ENCODE measurements at regions not wholly inside any gene's neighbourhood (a gene's known extent, or its start where the extent isn't known, plus 50 kb on each side); places are given as distances from the start of the nearest gene placed in this dataset.

GRCh38 chr6:10042280-10042679, 372.6 kb downstream of the TFAP2A start:
- H3K4me1 ChIP-seq (ENCODE audit: insufficient read depth, low read length), result no peaks in the 10 kb centered on the region
- CTCF ChIA-PET, result no interaction called here
- no peak for ATAC-seq

GRCh38 chr6:10033223-10033829, 381.5 kb downstream of the TFAP2A start:
- no peaks in the 10 kb centered on the region for H3F3A ChIP-seq (ENCODE audit: low read length, unreplicated experiment)
- H4K20me1 ChIP-seq (ENCODE audit: low read length), result no peaks in the 10 kb centered on the region
- no peaks in the 10 kb centered on the region for H3K9me2 ChIP-seq (replicated peaks; ENCODE audit: low read length)
- H3K4me1 ChIP-seq (ENCODE audit: insufficient read depth, low read length), result peaks cover 16% of the 10 kb centered on the region
- H3K27ac ChIP-seq (ENCODE audit: low read length), result no peak overlapping the region
- no peak overlapping the region for H2AFZ ChIP-seq (ENCODE audit: low read length)
- no TSS peak for BruUV-seq (replicated peaks)
- no peaks in the 10 kb centered on the region for H3K36me3 ChIP-seq (ENCODE audit: low read depth, low read length)
- CTCF ChIA-PET, result no interaction called here
- peak overlapping the region; percentile 44 for H3K4me2 ChIP-seq (ENCODE audit: low read length)
- H3K27me3 ChIP-seq (ENCODE audit: low read length), result peaks cover 14% of the 10 kb centered on the region
- ATAC-seq (no peak), DNase-seq (peak; percentile 53)
- no peaks in the 10 kb centered on the region for H3K9me3 ChIP-seq (ENCODE audit: low read length)
- TF ChIP-seq EZH2phosphoT487 (IDR thresholded peaks at IDR 0.05; ENCODE audit: borderline replicate concordance, low read length), result no peak
- no peak for TF ChIP-seq EZH2 (IDR thresholded peaks at IDR 0.05; ENCODE audit: low read length, unreplicated experiment)
- no peak for TF ChIP-seq CTCF (conservative IDR thresholded peaks at IDR 0.05; ENCODE audit: low read depth, low read length)
- H3K9ac ChIP-seq (ENCODE audit: low read length), result no peak overlapping the region
- H3K4me3 ChIP-seq (ENCODE audit: low read length), result peak overlapping the region; percentile 3; the same call in 1 of the 2 replicates
- no peaks in the 10 kb centered on the region for H3K79me2 ChIP-seq (ENCODE audit: low read length)
- POLR2A ChIA-PET (ENCODE audit: unreplicated experiment), result interaction anchor here (0.7 kb wide), 1 partner anchor 9 kb away, joined by 8 read pairs; no protein-coding TSS in a partner anchor
- intact Hi-C loops (cut with micrococcal nuclease), result loop anchor here (5.0 kb wide), 1 partner anchor 379 kb away; no protein-coding TSS in a partner anchor

More at GRCh38 chr6:10042280-10042679, 372.6 kb downstream of the TFAP2A start:
- BruUV-seq (replicated peaks), result no TSS peak
- H3F3A ChIP-seq (ENCODE audit: low read length, unreplicated experiment), result no peaks in the 10 kb centered on the region
- DNase-seq, result no peak
- H3K9ac ChIP-seq (ENCODE audit: low read length), result no peak overlapping the region
- H3K4me3 ChIP-seq (ENCODE audit: low read length), result no peak overlapping the region
- no peak for TF ChIP-seq CTCF (conservative IDR thresholded peaks at IDR 0.05; ENCODE audit: low read depth, low read length)
- TF ChIP-seq EZH2 (IDR thresholded peaks at IDR 0.05; ENCODE audit: low read length, unreplicated experiment), result no peak
- no peak for TF ChIP-seq EZH2phosphoT487 (IDR thresholded peaks at IDR 0.05; ENCODE audit: borderline replicate concordance, low read length)
- no peaks in the 10 kb centered on the region for H3K9me2 ChIP-seq (replicated peaks; ENCODE audit: low read length)
- no peaks in the 10 kb centered on the region for H3K36me3 ChIP-seq (ENCODE audit: low read depth, low read length)
- no peaks in the 10 kb centered on the region for H3K79me2 ChIP-seq (ENCODE audit: low read length)
- POLR2A ChIA-PET (ENCODE audit: unreplicated experiment), result no interaction called here
- intact Hi-C loops (cut with micrococcal nuclease), result no loop called here
- no peak overlapping the region for H3K27ac ChIP-seq (ENCODE audit: low read length)
- no peak overlapping the region for H3K4me2 ChIP-seq (ENCODE audit: low read length)
- no peaks in the 10 kb centered on the region for H4K20me1 ChIP-seq (ENCODE audit: low read length)
- no peak overlapping the region for H2AFZ ChIP-seq (ENCODE audit: low read length)
- H3K9me3 ChIP-seq (ENCODE audit: low read length), result no peaks in the 10 kb centered on the region
- peaks cover 3% of the 10 kb centered on the region; the same call in 1 of the 2 replicates for H3K27me3 ChIP-seq (ENCODE audit: low read length)

- no peaks in the 10 kb centered on the region for H3F3A ChIP-seq (ENCODE audit: low read length, unreplicated experiment)
- H4K20me1 ChIP-seq (ENCODE audit: low read length), result no peaks in the 10 kb centered on the region
- peaks cover 16% of the 10 kb centered on the region for H3K4me1 ChIP-seq (ENCODE audit: insufficient read depth, low read length)
- H3K9me2 ChIP-seq (replicated peaks; ENCODE audit: low read length), result no peaks in the 10 kb centered on the region
- no peak overlapping the region for H2AFZ ChIP-seq (ENCODE audit: low read length)
- DNase-seq, result no peak
- no peak overlapping the region for H3K27ac ChIP-seq (ENCODE audit: low read length)
- CTCF ChIA-PET, result no interaction called here
- no peak overlapping the region for H3K9ac ChIP-seq (ENCODE audit: low read length)
- POLR2A ChIA-PET (ENCODE audit: unreplicated experiment), result no interaction called here
- H3K4me3 ChIP-seq (ENCODE audit: low read length), result no peak overlapping the region
- H3K79me2 ChIP-seq (ENCODE audit: low read length), result no peaks in the 10 kb centered on the region
- H3K27me3 ChIP-seq (ENCODE audit: low read length), result peaks cover 26% of the 10 kb centered on the region
- no peaks in the 10 kb centered on the region for H3K9me3 ChIP-seq (ENCODE audit: low read length)
- no peak for TF ChIP-seq EZH2phosphoT487 (IDR thresholded peaks at IDR 0.05; ENCODE audit: borderline replicate concordance, low read length)
- no peak for TF ChIP-seq CTCF (conservative IDR thresholded peaks at IDR 0.05; ENCODE audit: low read depth, low read length)
- no peak for TF ChIP-seq EZH2 (IDR thresholded peaks at IDR 0.05; ENCODE audit: low read length, unreplicated experiment)
- no peak for ATAC-seq
- intact Hi-C loops (cut with micrococcal nuclease), result loop anchor here (5.0 kb wide), 1 partner anchor 381 kb away; no protein-coding TSS in a partner anchor
- H3K4me2 ChIP-seq (ENCODE audit: low read length), result no peak overlapping the region
- no peaks in the 10 kb centered on the region for H3K36me3 ChIP-seq (ENCODE audit: low read depth, low read length)
- no TSS peak for BruUV-seq (replicated peaks)
Observed at GRCh38 chr6:10031617-10032016, 383.3 kb downstream of the TFAP2A start.

Measured in PC-3 (cell line).